HG03280 (cell line): ENCODE measurements at regions not wholly inside any gene's neighbourhood (a gene's known extent, or its start where the extent isn't known, plus 50 kb on each side); places are given as distances from the start of the nearest gene placed in this dataset.
"Not testable (repeated sequence)": the region's sequence is repeated elsewhere in the genome, so short reads cannot be mapped to it uniquely, and the experiment has no call there.

Experiments used
- ATAC-seq: cut with Tn5 transposase; IDR thresholded peaks from one replicate; pipeline ENCODE4 v1.9.1; 2021; ENCODE audit warnings: mild to moderate bottlenecking, moderate library complexity; ENCODE audit not compliant: unreplicated experiment

GRCh38 chr2:36235882-36236281 lies 119.7 kb upstream of the CRIM1 start:
- ATAC-seq, result no peak

DNA sequence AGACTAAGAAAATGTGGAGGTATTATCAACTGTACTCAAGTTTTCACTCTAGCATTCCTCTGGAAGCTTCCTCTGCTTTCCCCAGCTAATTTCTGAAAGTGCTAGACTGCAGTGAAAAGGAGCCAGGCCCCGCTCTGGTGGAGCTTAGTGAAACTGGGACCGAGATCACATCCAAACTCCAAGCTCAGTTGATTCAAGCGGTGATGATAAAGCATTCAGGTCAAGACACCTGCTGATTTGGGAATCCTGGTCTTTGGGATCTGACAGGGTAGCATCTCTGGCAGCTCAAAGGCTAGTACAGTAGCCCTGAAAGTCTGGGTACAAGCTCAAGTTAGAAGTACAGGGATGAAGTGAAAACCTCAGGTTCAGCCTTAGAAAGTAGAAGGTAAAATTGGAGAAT lies 120.2 kb upstream of the CRIM1 start:
- ATAC-seq, result no peak

GRCh38 chr2:36223259-36223658 lies 132.3 kb upstream of the CRIM1 start:
- no peak for ATAC-seq

- ATAC-seq, result no peak
Observed at GRCh38 chr2:36222485-36222884, 133.1 kb upstream of the CRIM1 start.

- ATAC-seq, result no peak
Observed at GRCh38 chr2:36214691-36215090, 140.9 kb upstream of the CRIM1 start.

DNA sequence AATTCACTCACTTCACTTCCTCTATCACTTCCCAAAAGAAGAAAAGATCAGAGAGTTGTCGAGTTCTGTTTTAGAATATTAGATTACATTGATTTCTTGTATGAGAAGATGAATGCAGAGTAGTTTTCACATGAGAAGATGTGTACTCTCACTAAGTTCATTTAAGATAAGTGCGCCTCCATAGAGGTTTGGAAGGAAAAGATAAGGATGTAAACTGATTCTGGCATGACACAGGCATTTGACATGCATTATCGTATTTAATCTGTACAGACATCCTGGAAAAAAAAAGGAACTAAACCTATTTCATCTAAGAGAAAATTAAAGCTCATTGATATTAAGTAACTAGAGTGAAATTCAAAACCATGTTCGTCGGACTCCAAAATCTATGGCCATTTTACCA lies 152.2 kb upstream of the CRIM1 start:
- ATAC-seq, result no peak

DNA sequence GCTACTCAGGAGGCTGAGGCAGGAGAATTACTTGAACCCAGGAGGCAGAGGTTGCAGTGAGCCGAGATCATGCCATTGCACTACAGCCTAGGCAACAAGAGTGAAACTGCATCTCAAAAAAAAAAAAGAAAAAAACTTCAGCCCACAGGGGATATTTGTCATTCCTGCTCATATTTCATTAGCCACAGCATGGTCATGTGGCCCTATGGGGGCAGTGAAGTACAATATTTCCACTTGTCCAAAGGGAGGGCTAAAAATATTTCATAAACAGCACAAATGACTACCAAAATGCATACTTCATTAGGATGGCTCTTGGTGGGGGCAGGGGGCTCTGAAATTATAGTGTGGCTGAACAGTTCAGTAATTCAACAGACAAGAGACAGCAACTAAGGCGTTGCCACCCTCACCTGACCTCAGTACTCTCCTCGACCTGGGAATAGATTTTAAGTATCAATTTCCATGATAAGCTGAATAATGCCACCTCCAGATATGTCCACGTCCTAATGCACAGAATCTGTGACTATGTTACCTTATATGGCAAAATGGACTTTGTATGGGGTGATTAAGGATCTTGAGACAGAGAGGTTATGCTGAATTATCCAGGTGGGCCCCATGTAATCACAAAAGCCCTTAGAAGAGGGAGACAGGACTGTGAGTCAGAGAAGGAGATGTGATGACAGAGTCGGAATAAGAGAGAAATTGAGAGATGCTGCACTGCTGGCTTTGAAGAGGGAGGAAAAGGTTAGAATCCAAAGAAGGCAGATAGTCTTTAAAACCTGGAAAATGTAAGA lies 158.2 kb upstream of the CRIM1 start:
- ATAC-seq, result no peak

DNA sequence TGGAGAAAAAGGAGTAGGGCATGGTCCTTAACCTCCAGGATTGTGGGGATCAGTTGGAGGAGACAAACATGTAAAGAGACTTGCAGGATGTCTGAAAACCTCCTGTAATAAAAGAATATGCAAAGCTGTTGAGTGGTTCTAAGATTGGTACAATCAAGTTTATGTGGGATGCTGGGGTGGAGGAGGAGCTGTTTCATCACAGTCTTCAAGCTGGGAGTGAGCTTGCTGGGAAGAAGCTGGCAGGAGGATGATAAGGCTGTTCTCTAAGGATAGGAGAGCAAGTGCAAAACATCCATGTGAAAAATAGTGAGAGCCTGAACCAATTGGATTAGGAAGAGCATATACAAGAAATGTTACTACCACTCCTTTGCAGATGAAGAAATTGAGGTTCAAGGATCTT lies 161.9 kb upstream of the CRIM1 start:
- ATAC-seq, result no peak

DNA sequence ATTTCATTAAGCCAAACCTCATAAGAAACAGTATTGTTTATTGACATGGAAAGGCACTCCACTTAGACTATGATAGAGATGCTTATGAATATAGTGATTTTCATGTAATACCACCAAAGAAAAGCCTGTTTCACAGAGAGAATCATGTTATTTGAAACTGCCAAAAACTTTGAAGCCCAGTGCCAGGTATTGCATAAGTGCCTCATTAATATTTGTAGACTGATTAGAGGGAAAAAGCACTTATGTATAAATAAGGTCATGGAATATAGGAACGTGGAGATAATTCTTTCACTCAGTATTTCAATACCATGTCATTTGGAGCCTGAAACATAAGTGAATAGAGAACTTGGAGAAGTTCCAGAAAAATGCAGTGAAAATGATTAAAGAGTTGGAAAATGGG lies 162.6 kb upstream of the CRIM1 start:
- no peak for ATAC-seq

DNA sequence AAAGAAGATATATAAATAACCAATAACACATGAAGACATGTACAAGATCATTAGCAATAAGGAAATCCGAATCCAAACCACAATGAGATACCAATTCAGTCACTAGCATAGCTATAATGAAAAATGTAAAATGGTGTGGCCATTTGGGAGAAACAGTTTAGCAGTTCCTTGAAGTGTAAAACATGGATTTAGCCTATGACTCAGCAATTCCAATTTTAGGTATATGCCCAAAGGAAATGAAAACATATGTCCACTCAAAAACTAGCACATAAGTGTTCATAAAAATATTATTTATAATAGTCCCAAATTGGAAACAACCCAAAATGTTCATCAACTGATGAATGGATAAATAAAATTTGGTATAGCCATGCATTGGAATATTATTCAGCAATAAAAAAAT lies 165.5 kb upstream of the CRIM1 start:
- ATAC-seq, result no peak

- ATAC-seq, result no peak
Observed at GRCh38 chr2:36185624-36186023, 170.0 kb upstream of the CRIM1 start.

GRCh38 chr2:36184848-36185247 lies 170.7 kb upstream of the CRIM1 start:
- no peak for ATAC-seq

DNA sequence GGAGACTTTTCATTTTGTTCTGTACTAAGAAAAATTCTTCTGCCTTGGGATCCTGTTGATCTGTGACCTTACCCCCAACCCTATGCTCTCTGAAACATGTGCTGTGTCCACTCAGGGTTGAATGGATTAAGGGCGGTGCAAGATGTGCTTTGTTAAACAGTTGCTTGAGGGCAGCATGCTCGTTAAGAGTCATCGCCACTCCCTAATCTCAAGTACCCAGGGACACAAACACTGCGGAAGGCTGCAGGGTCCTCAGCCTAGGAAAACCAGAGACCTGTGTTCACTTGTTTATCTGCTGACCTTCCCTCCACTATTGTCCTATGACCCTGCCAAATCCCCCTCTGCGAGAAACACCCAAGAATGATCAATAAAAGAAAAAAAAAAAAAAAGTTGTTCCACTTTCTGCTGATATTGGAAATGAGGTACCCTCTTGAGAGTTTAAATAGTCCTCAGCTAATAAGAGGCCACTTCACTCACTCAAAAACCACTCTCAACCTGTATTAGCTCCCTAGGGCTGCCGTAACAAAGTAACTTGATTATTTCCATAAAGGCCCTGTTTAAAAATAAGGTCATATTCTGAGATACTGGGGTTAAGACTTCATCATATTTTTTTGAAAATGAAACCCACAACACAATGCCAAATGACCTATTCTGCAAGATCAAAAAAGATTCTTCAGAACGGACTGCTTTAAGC lies 174.6 kb upstream of the CRIM1 start:
- ATAC-seq, result not testable (repeated sequence)

GRCh38 chr2:36180293-36180692 lies 175.3 kb upstream of the CRIM1 start:
- not testable (repeated sequence) for ATAC-seq

GRCh38 chr2:36179668-36180269 lies 175.8 kb upstream of the CRIM1 start:
- ATAC-seq, result not testable (repeated sequence)

DNA sequence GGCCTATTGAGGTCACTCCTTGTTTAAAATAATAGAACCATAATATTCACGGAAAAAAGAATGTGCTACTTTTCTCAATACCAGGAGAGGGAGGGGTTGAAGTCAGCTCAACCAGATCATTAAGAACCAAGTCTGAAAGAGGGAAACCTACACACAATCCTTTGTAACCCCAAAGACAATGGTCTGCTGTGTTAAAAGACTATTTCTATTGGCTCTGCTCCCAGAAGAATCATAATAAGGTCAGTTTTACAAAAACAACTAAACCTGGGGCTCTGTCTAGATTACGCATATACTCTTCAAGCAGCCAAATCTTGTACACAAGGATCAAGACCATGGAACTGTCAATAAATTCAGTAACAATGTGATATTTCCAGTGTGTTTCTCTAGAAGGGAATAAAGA lies 177.2 kb upstream of the CRIM1 start:
- no peak for ATAC-seq

DNA sequence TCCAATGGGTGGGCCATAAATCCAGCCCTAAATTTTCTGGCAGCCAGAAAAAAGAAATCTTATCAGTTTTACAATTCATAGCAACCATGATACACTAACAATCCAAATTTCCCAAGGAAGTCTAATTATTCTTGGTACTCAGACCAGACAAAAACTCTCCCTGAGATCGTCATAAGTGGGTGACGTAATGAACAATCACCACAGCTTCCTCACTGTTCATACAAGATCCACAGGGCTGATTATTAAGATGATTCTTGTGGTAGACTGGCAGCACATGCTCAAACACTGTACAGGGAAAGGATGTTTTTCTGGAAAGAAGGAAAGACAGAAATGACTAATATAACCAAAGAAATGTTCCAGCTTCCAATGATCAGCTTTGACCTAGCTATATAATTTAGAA lies 178.3 kb upstream of the CRIM1 start:
- ATAC-seq, result no peak

- ATAC-seq, result no peak
Observed at GRCh38 chr2:36174920-36175319, 180.7 kb upstream of the CRIM1 start.

GRCh38 chr2:36173760-36174404 lies 181.7 kb upstream of the CRIM1 start:
- no peak for ATAC-seq

DNA sequence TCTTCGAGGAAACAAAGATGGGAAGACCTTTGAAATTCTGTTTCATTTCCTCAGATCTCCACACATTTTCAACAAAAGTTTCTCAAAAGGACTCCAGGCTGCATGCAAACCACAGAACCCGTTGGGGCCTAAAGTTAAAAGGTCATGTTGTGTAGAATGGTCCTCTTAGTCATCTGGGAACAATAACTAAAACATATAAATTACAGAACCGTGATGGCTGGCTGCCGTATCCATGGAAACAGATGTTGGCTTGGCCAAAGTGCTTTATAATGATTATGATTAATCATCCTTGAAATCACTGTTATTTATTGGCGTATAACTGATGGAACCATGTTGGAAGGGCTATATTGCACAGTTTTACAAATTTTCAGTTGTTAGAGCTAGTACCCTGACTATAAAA lies 182.8 kb upstream of the CRIM1 start:
- no peak for ATAC-seq

GRCh38 chr2:36170805-36171204 lies 184.8 kb upstream of the CRIM1 start:
- ATAC-seq, result no peak

- no peak for ATAC-seq
Observed at GRCh38 chr2:36169843-36170242, 185.7 kb upstream of the CRIM1 start.
